ENCODE measurements at regions not wholly inside any gene's neighbourhood (a gene's known extent, or its start where the extent isn't known, plus 50 kb on each side); places are given as distances from the start of the nearest gene placed in this dataset.

DNA sequence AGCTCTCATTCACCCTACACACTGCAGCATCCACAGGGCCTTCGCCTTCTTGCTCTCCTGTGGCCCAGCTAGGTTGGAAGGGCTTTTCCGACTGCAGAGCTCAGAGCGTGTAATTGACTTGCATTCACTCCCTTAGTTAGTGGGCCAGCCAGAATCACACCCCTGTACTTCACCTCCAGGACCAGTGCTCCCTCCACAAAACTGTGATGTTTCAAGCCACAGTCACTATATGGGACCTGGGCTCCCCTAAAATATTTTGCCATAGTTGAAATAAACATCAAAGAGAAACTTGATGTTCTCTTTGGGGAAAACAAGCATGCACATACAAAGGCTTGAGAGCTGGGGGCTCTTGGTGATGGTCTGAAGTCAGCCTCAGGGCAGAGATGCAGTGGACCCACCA, 69.7 kb upstream of the POU3F3 start:
- H3K27me3 ChIP-seq (ENCODE audit: insufficient read depth, poor library complexity, severe bottlenecking) = no peaks in the 10 kb centered on the region
- H3K27ac ChIP-seq (replicated peaks) = no peak overlapping the region
- DNase-seq (ENCODE audit: low read depth in 1 of 2, low spot score in 1 of 2) = no peak
- TF ChIP-seq GABPA (IDR thresholded peaks at IDR 0.05; ENCODE audit: low read depth) = no peak
- TF ChIP-seq, protein P1, sequence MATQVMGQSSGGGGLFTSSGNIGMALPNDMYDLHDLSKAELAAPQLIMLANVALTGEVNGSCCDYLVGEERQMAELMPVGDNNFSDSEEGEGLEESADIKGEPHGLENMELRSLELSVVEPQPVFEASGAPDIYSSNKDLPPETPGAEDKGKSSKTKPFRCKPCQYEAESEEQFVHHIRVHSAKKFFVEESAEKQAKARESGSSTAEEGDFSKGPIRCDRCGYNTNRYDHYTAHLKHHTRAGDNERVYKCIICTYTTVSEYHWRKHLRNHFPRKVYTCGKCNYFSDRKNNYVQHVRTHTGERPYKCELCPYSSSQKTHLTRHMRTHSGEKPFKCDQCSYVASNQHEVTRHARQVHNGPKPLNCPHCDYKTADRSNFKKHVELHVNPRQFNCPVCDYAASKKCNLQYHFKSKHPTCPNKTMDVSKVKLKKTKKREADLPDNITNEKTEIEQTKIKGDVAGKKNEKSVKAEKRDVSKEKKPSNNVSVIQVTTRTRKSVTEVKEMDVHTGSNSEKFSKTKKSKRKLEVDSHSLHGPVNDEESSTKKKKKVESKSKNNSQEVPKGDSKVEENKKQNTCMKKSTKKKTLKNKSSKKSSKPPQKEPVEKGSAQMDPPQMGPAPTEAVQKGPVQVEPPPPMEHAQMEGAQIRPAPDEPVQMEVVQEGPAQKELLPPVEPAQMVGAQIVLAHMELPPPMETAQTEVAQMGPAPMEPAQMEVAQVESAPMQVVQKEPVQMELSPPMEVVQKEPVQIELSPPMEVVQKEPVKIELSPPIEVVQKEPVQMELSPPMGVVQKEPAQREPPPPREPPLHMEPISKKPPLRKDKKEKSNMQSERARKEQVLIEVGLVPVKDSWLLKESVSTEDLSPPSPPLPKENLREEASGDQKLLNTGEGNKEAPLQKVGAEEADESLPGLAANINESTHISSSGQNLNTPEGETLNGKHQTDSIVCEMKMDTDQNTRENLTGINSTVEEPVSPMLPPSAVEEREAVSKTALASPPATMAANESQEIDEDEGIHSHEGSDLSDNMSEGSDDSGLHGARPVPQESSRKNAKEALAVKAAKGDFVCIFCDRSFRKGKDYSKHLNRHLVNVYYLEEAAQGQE (IDR thresholded peaks at IDR 0.05; ENCODE audit: insufficient replicate concordance, low read depth) = no peak
- no peak overlapping the region for H3K4me3 ChIP-seq (replicated peaks; ENCODE audit: insufficient read depth, low read length)

DNA sequence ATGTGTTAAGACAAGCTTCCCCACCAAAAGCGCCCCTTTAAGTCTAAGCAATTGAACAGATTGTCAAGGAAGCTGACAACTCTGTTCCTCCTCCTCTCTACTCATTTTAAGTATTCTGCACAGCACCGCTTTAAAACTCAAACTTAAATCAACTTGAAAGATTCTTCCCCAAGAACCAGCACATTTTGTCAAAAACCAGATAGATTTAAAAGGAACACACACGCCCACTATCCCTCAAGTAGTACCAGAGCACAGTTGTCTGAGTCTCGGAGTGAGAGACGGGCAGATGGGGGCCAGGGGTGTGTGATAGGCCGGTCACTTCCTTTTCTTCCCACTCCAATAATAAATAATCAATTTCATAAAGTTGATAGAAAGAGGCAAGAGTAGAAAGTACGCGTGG, 67.7 kb upstream of the POU3F3 start:
- no peak overlapping the region for H3K27ac ChIP-seq (replicated peaks)
- no peak overlapping the region for H3K4me3 ChIP-seq (replicated peaks; ENCODE audit: insufficient read depth, low read length)
- TF ChIP-seq, protein P1 (IDR thresholded peaks at IDR 0.05; ENCODE audit: insufficient replicate concordance, low read depth) = no peak
- TF ChIP-seq POLR2AphosphoS5 (IDR thresholded peaks at IDR 0.05; ENCODE audit: low read depth) (no peak), SPI1 (IDR thresholded peaks at IDR 0.05; ENCODE audit: borderline replicate concordance, low read depth) (no peak), GABPA (IDR thresholded peaks at IDR 0.05; ENCODE audit: low read depth) (no peak)
- TF ChIP-seq, protein P2, sequence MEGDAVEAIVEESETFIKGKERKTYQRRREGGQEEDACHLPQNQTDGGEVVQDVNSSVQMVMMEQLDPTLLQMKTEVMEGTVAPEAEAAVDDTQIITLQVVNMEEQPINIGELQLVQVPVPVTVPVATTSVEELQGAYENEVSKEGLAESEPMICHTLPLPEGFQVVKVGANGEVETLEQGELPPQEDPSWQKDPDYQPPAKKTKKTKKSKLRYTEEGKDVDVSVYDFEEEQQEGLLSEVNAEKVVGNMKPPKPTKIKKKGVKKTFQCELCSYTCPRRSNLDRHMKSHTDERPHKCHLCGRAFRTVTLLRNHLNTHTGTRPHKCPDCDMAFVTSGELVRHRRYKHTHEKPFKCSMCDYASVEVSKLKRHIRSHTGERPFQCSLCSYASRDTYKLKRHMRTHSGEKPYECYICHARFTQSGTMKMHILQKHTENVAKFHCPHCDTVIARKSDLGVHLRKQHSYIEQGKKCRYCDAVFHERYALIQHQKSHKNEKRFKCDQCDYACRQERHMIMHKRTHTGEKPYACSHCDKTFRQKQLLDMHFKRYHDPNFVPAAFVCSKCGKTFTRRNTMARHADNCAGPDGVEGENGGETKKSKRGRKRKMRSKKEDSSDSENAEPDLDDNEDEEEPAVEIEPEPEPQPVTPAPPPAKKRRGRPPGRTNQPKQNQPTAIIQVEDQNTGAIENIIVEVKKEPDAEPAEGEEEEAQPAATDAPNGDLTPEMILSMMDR (IDR thresholded peaks at IDR 0.05; ENCODE audit: insufficient read depth, low read length) = no peak
- DNase-seq (ENCODE audit: low read depth in 1 of 2, low spot score in 1 of 2) = no peak
- H3K27me3 ChIP-seq (ENCODE audit: insufficient read depth, poor library complexity, severe bottlenecking) = no peaks in the 10 kb centered on the region

DNA sequence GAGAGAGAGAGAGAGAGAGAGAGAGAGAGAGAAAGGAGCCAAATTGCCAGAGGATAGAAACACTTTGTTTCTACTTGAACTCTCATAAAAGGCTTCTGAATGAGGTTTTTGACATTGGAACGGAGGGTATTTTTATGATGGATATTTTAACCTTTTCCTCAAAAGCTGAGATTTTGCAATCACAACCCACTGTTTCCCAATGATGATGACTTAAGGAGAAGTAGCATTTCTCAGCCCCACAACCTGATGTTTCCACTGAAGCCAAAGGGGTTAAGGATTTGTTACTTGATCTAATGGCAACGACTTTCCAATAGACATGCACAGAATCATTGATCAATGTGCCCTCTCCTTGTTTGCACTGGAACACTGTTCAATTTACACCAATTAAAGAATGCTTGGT, 67.1 kb upstream of the POU3F3 start:
- Histone ChIP-seq H3K4me3 (replicated peaks; ENCODE audit: insufficient read depth, low read length) (no peak overlapping the region), H3K27me3 (ENCODE audit: insufficient read depth, poor library complexity, severe bottlenecking) (no peaks in the 10 kb centered on the region), H3K27ac (replicated peaks) (no peak overlapping the region)
- DNase-seq (ENCODE audit: low read depth in 1 of 2, low spot score in 1 of 2) = no peak
- TF ChIP-seq POLR2AphosphoS5 (IDR thresholded peaks at IDR 0.05; ENCODE audit: low read depth) (no peak), SPI1 (IDR thresholded peaks at IDR 0.05; ENCODE audit: borderline replicate concordance, low read depth) (no peak), GABPA (IDR thresholded peaks at IDR 0.05; ENCODE audit: low read depth) (no peak)
- TF ChIP-seq, protein P1 (IDR thresholded peaks at IDR 0.05; ENCODE audit: insufficient replicate concordance, low read depth) = no peak
- TF ChIP-seq, protein P2 (IDR thresholded peaks at IDR 0.05; ENCODE audit: insufficient read depth, low read length) = no peak

Data from HL-60 (cell line).